ENCODE measurements at regions not wholly inside any gene's neighbourhood (a gene's known extent, or its start where the extent isn't known, plus 50 kb on each side); places are given as distances from the start of the nearest gene placed in this dataset.

DNA sequence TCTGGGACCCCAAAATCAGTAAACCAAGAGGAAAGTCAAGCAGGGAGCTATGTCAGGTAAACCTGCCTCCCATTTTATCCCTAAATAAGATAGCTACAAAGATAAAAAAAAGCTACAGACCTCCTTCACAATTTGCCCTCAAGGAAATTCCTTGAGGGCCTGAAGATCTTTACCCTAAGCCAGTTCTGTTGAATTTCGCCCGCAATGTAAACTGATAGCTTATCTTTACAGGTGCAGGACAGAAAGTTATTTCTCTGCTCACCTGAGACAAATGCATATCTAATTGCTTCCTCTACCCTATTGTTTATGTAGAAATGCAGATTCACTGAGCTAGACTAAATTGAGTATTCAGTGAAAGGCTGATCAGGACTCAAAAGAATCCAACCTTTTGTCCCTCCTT is 153.4 kb upstream of the CHRM3 start:
- H3K27me3 ChIP-seq = no peaks in the 10 kb centered on the region
- H3K4me3 ChIP-seq = no peak overlapping the region
- H3K36me3 ChIP-seq = no peaks in the 10 kb centered on the region
- H3K9me3 ChIP-seq (replicated peaks in 1 of 11) = no peaks in the 10 kb centered on the region
- 0 out of 20 replicates have a peak, but pooled peaks cover 0 to 9% (median 0%) of the 10 kb centered on the region in 10 experiments for H3K4me1 ChIP-seq
- no peak for TF ChIP-seq Cebpa-rat (IDR thresholded peaks at IDR 0.05)
- H3K4me2 ChIP-seq = 0 out of 22 replicates have a peak overlapping the region, but pooled peaks of 1 of the 11 experiments have one; percentile 8
- no peak overlapping the region for H3K27ac ChIP-seq
- H4K20me1 ChIP-seq = no peaks in the 10 kb centered on the region
- H3K9ac ChIP-seq = no peak overlapping the region

DNA sequence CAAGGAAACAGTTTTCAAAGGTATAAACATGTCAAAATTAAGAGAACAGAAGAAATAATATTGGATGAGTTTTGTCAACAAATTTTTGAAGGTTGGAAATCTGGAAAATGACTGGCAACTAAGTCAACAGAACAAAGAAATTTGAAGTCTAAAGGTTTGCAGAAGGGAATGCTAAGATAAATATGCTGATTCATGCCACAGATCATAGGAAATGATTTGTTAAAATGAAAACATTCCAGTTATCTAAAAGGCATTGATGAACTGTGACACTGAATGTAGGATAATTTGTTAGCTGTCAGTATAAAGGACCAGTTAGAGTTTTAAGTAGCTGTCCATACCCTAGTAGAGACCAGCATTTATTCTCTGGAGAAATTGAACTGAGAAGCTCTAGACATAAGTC is 157.9 kb upstream of the CHRM3 start:
- H3K36me3 ChIP-seq = no peaks in the 10 kb centered on the region
- H3K9me3 ChIP-seq (replicated peaks in 1 of 11) = peaks cover 24 to 32% (median 29%) of the 10 kb centered on the region in 11 experiments
- no peak overlapping the region for H3K4me2 ChIP-seq
- no peak for TF ChIP-seq Cebpa-rat (IDR thresholded peaks at IDR 0.05)
- no peak overlapping the region for H3K4me3 ChIP-seq
- H3K9ac ChIP-seq = no peak overlapping the region
- 0 out of 20 replicates have a peak, but pooled peaks cover 0 to 3% (median 0%) of the 10 kb centered on the region in 10 experiments for H3K4me1 ChIP-seq
- H3K27ac ChIP-seq = no peak overlapping the region
- H4K20me1 ChIP-seq = no peaks in the 10 kb centered on the region
- H3K27me3 ChIP-seq = no peaks in the 10 kb centered on the region

GRCh38 chr1:239225396-239225795 is 161.0 kb upstream of the CHRM3 start:
- H3K27me3 ChIP-seq = no peaks in the 10 kb centered on the region
- H4K20me1 ChIP-seq = no peaks in the 10 kb centered on the region
- TF ChIP-seq Cebpa-rat (IDR thresholded peaks at IDR 0.05) = no peak
- H3K4me1 ChIP-seq = no peaks in the 10 kb centered on the region
- no peaks in the 10 kb centered on the region for H3K36me3 ChIP-seq
- H3K4me3 ChIP-seq = no peak overlapping the region
- H3K4me2 ChIP-seq = no peak overlapping the region
- H3K27ac ChIP-seq = no peak overlapping the region
- no peak overlapping the region for H3K9ac ChIP-seq
- H3K9me3 ChIP-seq (replicated peaks in 1 of 11) = peaks cover 34 to 52% (median 43%) of the 10 kb centered on the region in 11 experiments

DNA sequence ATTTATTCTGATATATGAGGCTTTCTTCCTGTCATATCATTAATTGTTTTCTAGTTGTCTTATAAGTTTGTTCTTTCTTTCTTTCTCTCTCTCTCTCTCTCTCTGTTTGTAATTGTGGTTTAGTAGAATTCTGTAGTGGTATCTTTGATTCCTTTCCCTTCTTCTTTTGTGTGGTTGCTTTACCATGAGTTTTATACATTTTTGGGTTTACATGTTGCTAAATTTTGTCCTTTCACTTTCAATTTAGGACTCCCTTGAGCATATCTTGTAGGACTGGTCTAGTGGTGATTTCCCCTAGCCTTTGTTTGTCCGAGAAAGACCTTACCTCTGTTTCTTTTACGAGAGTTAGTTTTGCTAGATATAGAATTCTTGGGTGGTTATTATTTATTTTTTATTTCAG is 162.3 kb upstream of the CHRM3 start:
- no peak overlapping the region for H3K27ac ChIP-seq
- H3K4me2 ChIP-seq = no peak overlapping the region
- H4K20me1 ChIP-seq = no peaks in the 10 kb centered on the region
- no peak for TF ChIP-seq Cebpa-rat (IDR thresholded peaks at IDR 0.05)
- H3K9ac ChIP-seq = no peak overlapping the region
- no peak overlapping the region for H3K4me3 ChIP-seq
- H3K27me3 ChIP-seq = no peaks in the 10 kb centered on the region
- H3K4me1 ChIP-seq = no peaks in the 10 kb centered on the region
- H3K9me3 ChIP-seq (replicated peaks in 1 of 11) = peaks cover 34 to 54% (median 44%) of the 10 kb centered on the region in 11 experiments
- no peaks in the 10 kb centered on the region for H3K36me3 ChIP-seq

DNA sequence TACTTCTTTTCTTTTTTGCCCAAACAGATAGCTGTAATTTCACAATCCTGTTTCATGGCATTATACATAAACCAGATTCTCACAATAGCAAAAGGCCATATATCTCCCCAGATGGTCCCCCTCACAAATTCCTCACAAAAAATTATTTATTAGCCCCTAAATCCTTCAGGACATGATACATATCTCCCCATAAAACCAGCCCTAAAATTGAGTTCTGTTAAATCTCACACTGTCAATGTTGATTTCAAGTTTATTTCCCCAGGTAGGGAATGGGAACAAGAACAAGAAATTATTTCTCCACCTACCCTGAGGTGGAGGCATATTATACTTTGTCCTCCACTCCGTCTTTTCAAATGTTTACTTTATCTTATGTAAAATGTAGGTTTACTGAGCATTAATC is 163.4 kb upstream of the CHRM3 start:
- H3K9me3 ChIP-seq (replicated peaks in 1 of 11) = peaks cover 34 to 54% (median 44%) of the 10 kb centered on the region in 11 experiments
- no peak for TF ChIP-seq Cebpa-rat (IDR thresholded peaks at IDR 0.05)
- H3K4me3 ChIP-seq = no peak overlapping the region
- H3K27ac ChIP-seq = no peak overlapping the region
- H3K9ac ChIP-seq = no peak overlapping the region
- no peaks in the 10 kb centered on the region for H3K27me3 ChIP-seq
- no peaks in the 10 kb centered on the region for H3K36me3 ChIP-seq
- H4K20me1 ChIP-seq = no peaks in the 10 kb centered on the region
- H3K4me1 ChIP-seq = no peaks in the 10 kb centered on the region
- no peak overlapping the region for H3K4me2 ChIP-seq

GRCh38 chr1:239221656-239222055 is 164.7 kb upstream of the CHRM3 start:
- TF ChIP-seq Cebpa-rat (IDR thresholded peaks at IDR 0.05) = no peak
- no peaks in the 10 kb centered on the region for H3K4me1 ChIP-seq
- H4K20me1 ChIP-seq = no peaks in the 10 kb centered on the region
- H3K4me3 ChIP-seq = no peak overlapping the region
- H3K27ac ChIP-seq = no peak overlapping the region
- H3K27me3 ChIP-seq = no peaks in the 10 kb centered on the region
- H3K9me3 ChIP-seq (replicated peaks in 1 of 11) = peaks cover 29 to 51% (median 39%) of the 10 kb centered on the region in 11 experiments
- H3K36me3 ChIP-seq = no peaks in the 10 kb centered on the region
- no peak overlapping the region for H3K9ac ChIP-seq
- no peak overlapping the region for H3K4me2 ChIP-seq

DNA sequence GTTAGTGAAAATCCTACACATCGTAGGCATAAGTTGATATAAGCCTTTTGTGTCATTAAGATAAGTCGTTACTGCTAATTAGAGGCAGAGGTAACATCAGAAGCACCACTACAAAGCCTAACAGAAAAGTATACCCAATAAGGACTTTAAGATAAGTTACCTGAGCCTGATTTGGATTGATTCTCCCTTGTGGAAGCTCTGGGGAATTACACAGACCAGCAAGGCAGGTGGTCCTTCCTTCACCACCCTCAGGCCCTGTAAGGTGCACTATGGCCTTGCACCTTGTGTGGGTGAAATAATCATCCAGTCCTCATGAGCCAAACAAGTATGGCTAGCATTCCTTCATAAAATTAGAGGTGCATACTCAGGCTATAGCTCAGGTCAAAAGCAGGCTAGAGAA is 166.7 kb upstream of the CHRM3 start:
- no peak overlapping the region for H3K4me3 ChIP-seq
- no peaks in the 10 kb centered on the region for H4K20me1 ChIP-seq
- no peak for TF ChIP-seq Cebpa-rat (IDR thresholded peaks at IDR 0.05)
- peaks cover 10 to 33% (median 21%) of the 10 kb centered on the region in 11 experiments for H3K9me3 ChIP-seq (replicated peaks in 1 of 11)
- no peak overlapping the region for H3K27ac ChIP-seq
- peaks cover 0 to 8% (median 0%) of the 10 kb centered on the region in 10 experiments; a peak in 3 of 20 replicates for H3K4me1 ChIP-seq
- no peaks in the 10 kb centered on the region for H3K36me3 ChIP-seq
- no peaks in the 10 kb centered on the region for H3K27me3 ChIP-seq
- no peak overlapping the region for H3K9ac ChIP-seq
- H3K4me2 ChIP-seq = no peak overlapping the region

DNA sequence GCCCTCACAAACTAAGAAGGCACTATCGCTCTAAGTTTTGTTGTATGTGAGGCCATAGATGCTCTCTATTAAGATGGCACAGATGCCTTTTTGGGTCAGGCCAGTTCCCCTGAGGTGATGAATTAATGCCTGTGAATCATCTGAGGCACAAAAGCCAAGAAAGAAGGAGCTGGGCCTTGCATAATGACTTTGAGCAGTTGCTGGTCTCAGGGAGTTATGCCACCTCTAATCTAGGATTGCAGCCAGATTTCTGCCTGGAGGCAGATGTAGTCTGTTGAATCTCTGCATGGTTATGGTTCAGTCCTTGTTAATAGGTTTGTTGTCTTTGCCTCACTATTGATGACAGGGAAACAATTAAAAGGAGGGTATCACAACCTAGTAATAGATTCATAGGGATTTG is 168.1 kb upstream of the CHRM3 start:
- H3K9me3 ChIP-seq (replicated peaks in 1 of 11) = peaks cover 5 to 25% (median 15%) of the 10 kb centered on the region in 11 experiments; a peak in 19 of 22 replicates
- no peaks in the 10 kb centered on the region for H3K36me3 ChIP-seq
- TF ChIP-seq Cebpa-rat (IDR thresholded peaks at IDR 0.05) = no peak
- H3K4me1 ChIP-seq = peaks cover 0 to 8% (median 0%) of the 10 kb centered on the region in 10 experiments; a peak in 3 of 20 replicates
- H3K27ac ChIP-seq = no peak overlapping the region
- no peak overlapping the region for H3K9ac ChIP-seq
- no peaks in the 10 kb centered on the region for H4K20me1 ChIP-seq
- H3K4me2 ChIP-seq = no peak overlapping the region
- no peaks in the 10 kb centered on the region for H3K27me3 ChIP-seq
- no peak overlapping the region for H3K4me3 ChIP-seq

DNA sequence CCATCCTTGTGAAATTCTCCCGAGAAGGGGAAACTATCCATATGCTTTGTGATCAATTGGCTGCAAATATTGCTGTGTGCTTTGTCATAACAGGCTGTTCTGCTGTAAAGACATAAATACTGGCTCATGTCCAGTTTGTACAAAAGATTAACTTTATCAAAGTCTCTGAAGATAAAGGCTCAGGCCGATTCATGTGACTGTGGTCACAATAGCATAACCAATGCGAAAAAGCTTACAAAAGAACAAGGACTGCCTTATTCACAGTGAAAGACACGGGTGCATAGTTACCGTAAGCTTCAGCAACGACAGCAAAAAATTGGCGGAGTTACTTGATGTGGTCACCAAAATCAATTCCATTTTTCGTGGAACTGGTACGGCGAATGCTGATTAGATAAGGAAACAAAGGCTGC is 173.6 kb upstream of the CHRM3 start:
- H3K9ac ChIP-seq = no peak overlapping the region
- H3K4me3 ChIP-seq = no peak overlapping the region
- H3K9me3 ChIP-seq (replicated peaks in 1 of 11) = no peaks in the 10 kb centered on the region
- H3K27ac ChIP-seq = no peak overlapping the region
- H3K36me3 ChIP-seq = no peaks in the 10 kb centered on the region
- H4K20me1 ChIP-seq = no peaks in the 10 kb centered on the region
- peaks cover 0 to 8% (median 0%) of the 10 kb centered on the region in 10 experiments; a peak in 3 of 20 replicates for H3K4me1 ChIP-seq
- no peaks in the 10 kb centered on the region for H3K27me3 ChIP-seq
- no peak overlapping the region for H3K4me2 ChIP-seq
- TF ChIP-seq Cebpa-rat (IDR thresholded peaks at IDR 0.05) = no peak

GRCh38 chr1:239209591-239209990 is 176.8 kb upstream of the CHRM3 start:
- H3K27ac ChIP-seq = no peak overlapping the region
- no peak for TF ChIP-seq Cebpa-rat (IDR thresholded peaks at IDR 0.05)
- no peaks in the 10 kb centered on the region for H4K20me1 ChIP-seq
- H3K9ac ChIP-seq = no peak overlapping the region
- no peaks in the 10 kb centered on the region for H3K27me3 ChIP-seq
- no peaks in the 10 kb centered on the region for H3K4me1 ChIP-seq
- no peak overlapping the region for H3K4me3 ChIP-seq
- no peak overlapping the region for H3K4me2 ChIP-seq
- H3K36me3 ChIP-seq = no peaks in the 10 kb centered on the region
- H3K9me3 ChIP-seq (replicated peaks in 1 of 11) = no peaks in the 10 kb centered on the region
